NCI-H524 treated with DMSO at 0.1 percent for 48 hours (cell line): ENCODE measurements at regions not wholly inside any gene's neighbourhood (a gene's known extent, or its start where the extent isn't known, plus 50 kb on each side); places are given as distances from the start of the nearest gene placed in this dataset.
A peak's percentile ranks its signal among the peaks of the same experiment; 100 is the strongest.
"Not testable (repeated sequence)": the region's sequence is repeated elsewhere in the genome, so short reads cannot be mapped to it uniquely, and the experiment has no call there.

Source experiments
- DNase-seq: peaks from one replicate; lab custom pipeline; 2025; lab: John Stamatoyannopoulos, UW

- DNase-seq, result no peak
Observed at GRCh38 chr2:106292627-106293026, 98.5 kb upstream of the UXS1 start.

- DNase-seq, result no peak
Observed at GRCh38 chr2:106288873-106289272, 94.8 kb upstream of the UXS1 start.

GRCh38 chr2:106285237-106285829 lies 91.2 kb upstream of the UXS1 start:
- DNase-seq, result no peak

GRCh38 chr2:106284691-106285202 lies 90.6 kb upstream of the UXS1 start:
- no peak for DNase-seq

GRCh38 chr2:106284255-106284654 lies 90.2 kb upstream of the UXS1 start:
- no peak for DNase-seq

GRCh38 chr2:106283228-106284152 lies 89.4 kb upstream of the UXS1 start:
- DNase-seq, result not testable (repeated sequence)

- DNase-seq, result peak; percentile 69
Observed at GRCh38 chr2:106282462-106283170, 88.5 kb upstream of the UXS1 start.

GRCh38 chr2:106281907-106282430 lies 87.9 kb upstream of the UXS1 start:
- not testable (repeated sequence) for DNase-seq

GRCh38 chr2:106280722-106281446 lies 86.8 kb upstream of the UXS1 start:
- DNase-seq, result no peak

GRCh38 chr2:106280224-106280623 lies 86.1 kb upstream of the UXS1 start:
- no peak for DNase-seq

GRCh38 chr2:106278112-106278876 lies 84.2 kb upstream of the UXS1 start:
- no peak for DNase-seq

- DNase-seq, result no peak
Observed at GRCh38 chr2:106277426-106277825, 83.3 kb upstream of the UXS1 start.

- no peak for DNase-seq
Observed at GRCh38 chr2:106275971-106276370, 81.9 kb upstream of the UXS1 start.

GRCh38 chr2:106274668-106275067 lies 80.6 kb upstream of the UXS1 start:
- no peak for DNase-seq

- no peak for DNase-seq
Observed at GRCh38 chr2:106272216-106272807, 78.2 kb upstream of the UXS1 start.

GRCh38 chr2:106270471-106270891 lies 76.4 kb upstream of the UXS1 start:
- DNase-seq, result no peak

- peak; percentile 18 for DNase-seq
Observed at GRCh38 chr2:106269591-106270291, 75.6 kb upstream of the UXS1 start.

- DNase-seq, result no peak
Observed at GRCh38 chr2:106267997-106268396, 73.9 kb upstream of the UXS1 start.

GRCh38 chr2:106261871-106262321 lies 67.8 kb upstream of the UXS1 start:
- DNase-seq, result no peak

GRCh38 chr2:106258859-106259258 lies 64.8 kb upstream of the UXS1 start:
- not testable (repeated sequence) for DNase-seq
